ENCODE measurements at regions not wholly inside any gene's neighbourhood (a gene's known extent, or its start where the extent isn't known, plus 50 kb on each side); places are given as distances from the start of the nearest gene placed in this dataset.
"Not testable (repeated sequence)": the region's sequence is repeated elsewhere in the genome, so short reads cannot be mapped to it uniquely, and the experiment has no call there.

GRCh38 chr7:3162289-3162688, 118.6 kb upstream of the CARD11 start:
- TF ChIP-seq CTCF (IDR thresholded peaks at IDR 0.05): no peak
- no peak for TF ChIP-seq POLR2AphosphoS5 (IDR thresholded peaks at IDR 0.05)
- TF ChIP-seq POLR2A (IDR thresholded peaks at IDR 0.05): no peak
- no peak for TF ChIP-seq EP300 (IDR thresholded peaks at IDR 0.05; ENCODE audit: low read depth)
- intact Hi-C loops (cut with DNase I; ENCODE audit: low total_unique reads): no loop called here
- in situ Hi-C loops (cut with MboI; ENCODE audit: low pct_ligation_motif_present in 1 of 4, low pct_unique_long_range_greater_than_20kb in 1 of 4, low sequenced_read_pairs in 3 of 4): no loop called here

GRCh38 chr7:3162798-3163197, 119.1 kb upstream of the CARD11 start:
- H3K27me3 ChIP-seq; H3K4me1 ChIP-seq; H3K4me3 ChIP-seq; H3K36me3 ChIP-seq; H3K9me3 ChIP-seq; DNase-seq; intact Hi-C loops (cut with DNase I; ENCODE audit: low total_unique reads); in situ Hi-C loops (cut with MboI; ENCODE audit: low pct_ligation_motif_present in 1 of 4, low pct_unique_long_range_greater_than_20kb in 1 of 4, low sequenced_read_pairs in 3 of 4); H3K27ac ChIP-seq: not testable (repeated sequence)
- 67 to 80% methylated on average over 1 to 4 of the region's 4 CpGs for WGBS, 2 donors (ENCODE audit: low coverage in 1 of 2)

More at GRCh38 chr7:3162289-3162688, 118.6 kb upstream of the CARD11 start:
- no peaks in the 10 kb centered on the region for H3K27me3 ChIP-seq
- 50 to 78% methylated on average over 2 of the region's 2 CpGs for WGBS, 2 donors (ENCODE audit: low coverage in 1 of 2)
- no peaks in the 10 kb centered on the region for H3K36me3 ChIP-seq
- DNase-seq: no peak
- H3K9me3 ChIP-seq: no peaks in the 10 kb centered on the region
- no peak overlapping the region for H3K4me3 ChIP-seq
- H3K4me1 ChIP-seq: no peaks in the 10 kb centered on the region
- no peak overlapping the region for H3K27ac ChIP-seq

- Histone ChIP-seq H3K4me3 (no peak overlapping the region), H3K9me3 (no peaks in the 10 kb centered on the region), H3K27ac (no peak overlapping the region), H3K36me3 (no peaks in the 10 kb centered on the region), H3K27me3 (no peaks in the 10 kb centered on the region), H3K4me1 (no peaks in the 10 kb centered on the region)
- in situ Hi-C loops (cut with MboI; ENCODE audit: low pct_ligation_motif_present in 1 of 4, low pct_unique_long_range_greater_than_20kb in 1 of 4, low sequenced_read_pairs in 3 of 4): no loop called here
- no peak for DNase-seq
- no peak for TF ChIP-seq POLR2AphosphoS5 (IDR thresholded peaks at IDR 0.05)
- no peak for TF ChIP-seq CTCF (IDR thresholded peaks at IDR 0.05)
- no peak for TF ChIP-seq EP300 (IDR thresholded peaks at IDR 0.05; ENCODE audit: low read depth)
- TF ChIP-seq POLR2A (IDR thresholded peaks at IDR 0.05): no peak
- 35% methylated on average over 10 of the region's 10 CpGs; no CpG with 5 or more reads in 1 of the 2 donors for WGBS, 2 donors (ENCODE audit: low coverage in 1 of 2)
- intact Hi-C loops (cut with DNase I; ENCODE audit: low total_unique reads): no loop called here
These were observed 120.7 kb upstream of the CARD11 start for GRCh38 chr7:3164380-3164792.

- intact Hi-C loops (cut with DNase I; ENCODE audit: low total_unique reads) (no loop called here), in situ Hi-C loops (cut with MboI; ENCODE audit: low pct_ligation_motif_present in 1 of 4, low pct_unique_long_range_greater_than_20kb in 1 of 4, low sequenced_read_pairs in 3 of 4) (no loop called here)
- Histone ChIP-seq H3K4me3 (no peak overlapping the region), H3K36me3 (no peaks in the 10 kb centered on the region), H3K4me1 (no peaks in the 10 kb centered on the region), H3K27me3 (no peaks in the 10 kb centered on the region), H3K9me3 (no peaks in the 10 kb centered on the region), H3K27ac (no peak overlapping the region)
- TF ChIP-seq CTCF (IDR thresholded peaks at IDR 0.05): no peak
- no peak for TF ChIP-seq EP300 (IDR thresholded peaks at IDR 0.05; ENCODE audit: low read depth)
- TF ChIP-seq POLR2AphosphoS5 (IDR thresholded peaks at IDR 0.05): no peak
- TF ChIP-seq POLR2A (IDR thresholded peaks at IDR 0.05): no peak
- DNase-seq: no peak
- 83 to 100% methylated on average over 4 to 21 of the region's 21 CpGs for WGBS, 2 donors (ENCODE audit: low coverage in 1 of 2)
These were observed 122.3 kb upstream of the CARD11 start for GRCh38 chr7:3165681-3166580.
